T-helper 1 cell treated with Interleukin-12 subunit alpha and Interleukin-12 subunit beta and Interleukin-4 antibody, amounts not matched to agents 30 μg/mL and 1 μg/mL, for 36 hours (primary cell): ENCODE measurements at regions not wholly inside any gene's neighbourhood (a gene's known extent, or its start where the extent isn't known, plus 50 kb on each side); places are given as distances from the start of the nearest gene placed in this dataset.

Experiments used
- H3K27ac Mint-ChIP-seq: one replicate; pipeline ENCODE4 v1.8.0; 2021; ENCODE audit warnings: mild to moderate bottlenecking, mixed read lengths
- H3K27me3 Mint-ChIP-seq: one replicate; pipeline ENCODE4 v1.8.0; 2021; ENCODE audit warnings: low read depth, mixed read lengths
- H3K36me3 Mint-ChIP-seq: one replicate; pipeline ENCODE4 v1.8.0; 2021; ENCODE audit warnings: low read depth, mixed read lengths
- H3K4me1 Mint-ChIP-seq: one replicate; pipeline ENCODE4 v1.8.0; 2021; ENCODE audit warnings: low read depth, mixed read lengths
- H3K4me3 Mint-ChIP-seq: one replicate; pipeline ENCODE4 v1.8.0; 2021; ENCODE audit warnings: mild to moderate bottlenecking, moderate library complexity, mixed read lengths
- H3K9me3 Mint-ChIP-seq: one replicate; pipeline ENCODE4 v1.8.0; 2021; ENCODE audit warnings: mixed read lengths

GRCh38 chr7:106176414-106177299, 64.5 kb upstream of the SYPL1 start:
- peaks cover 5% of the 10 kb centered on the region for H3K4me1 Mint-ChIP-seq
- no peak overlapping the region for H3K27ac Mint-ChIP-seq
- no peaks in the 10 kb centered on the region for H3K9me3 Mint-ChIP-seq
- no peaks in the 10 kb centered on the region for H3K36me3 Mint-ChIP-seq
- H3K4me3 Mint-ChIP-seq: no peak overlapping the region
- peaks cover 23% of the 10 kb centered on the region for H3K27me3 Mint-ChIP-seq

GRCh38 chr7:106175507-106175906, 63.4 kb upstream of the SYPL1 start:
- no peak overlapping the region for H3K27ac Mint-ChIP-seq

GRCh38 chr7:106170651-106171050, 58.5 kb upstream of the SYPL1 start:
- no peaks in the 10 kb centered on the region for H3K9me3 Mint-ChIP-seq
- H3K4me1 Mint-ChIP-seq: no peaks in the 10 kb centered on the region
- no peaks in the 10 kb centered on the region for H3K36me3 Mint-ChIP-seq
- no peak overlapping the region for H3K27ac Mint-ChIP-seq
- H3K27me3 Mint-ChIP-seq: peaks cover 25% of the 10 kb centered on the region
- no peak overlapping the region for H3K4me3 Mint-ChIP-seq

More at GRCh38 chr7:106175507-106175906, 63.4 kb upstream of the SYPL1 start:
- Mint-ChIP-seq H3K4me1 (peaks cover 5% of the 10 kb centered on the region), H3K9me3 (no peaks in the 10 kb centered on the region), H3K27me3 (peaks cover 23% of the 10 kb centered on the region), H3K4me3 (no peak overlapping the region), H3K36me3 (no peaks in the 10 kb centered on the region)

GRCh38 chr7:106169821-106170610, 57.9 kb upstream of the SYPL1 start:
- H3K36me3 Mint-ChIP-seq: no peaks in the 10 kb centered on the region

GRCh38 chr7:106167439-106168136, 55.5 kb upstream of the SYPL1 start:
- Mint-ChIP-seq H3K27ac (no peak overlapping the region), H3K4me3 (no peak overlapping the region), H3K27me3 (peaks cover 20% of the 10 kb centered on the region), H3K36me3 (no peaks in the 10 kb centered on the region), H3K4me1 (no peaks in the 10 kb centered on the region), H3K9me3 (peaks cover 9% of the 10 kb centered on the region)

More at GRCh38 chr7:106169821-106170610, 57.9 kb upstream of the SYPL1 start:
- peaks cover 22% of the 10 kb centered on the region for H3K27me3 Mint-ChIP-seq
- no peak overlapping the region for H3K27ac Mint-ChIP-seq
- no peaks in the 10 kb centered on the region for H3K9me3 Mint-ChIP-seq
- H3K4me3 Mint-ChIP-seq: no peak overlapping the region
- H3K4me1 Mint-ChIP-seq: no peaks in the 10 kb centered on the region

GRCh38 chr7:106166651-106167342, 54.7 kb upstream of the SYPL1 start:
- Mint-ChIP-seq H3K4me3 (no peak overlapping the region), H3K27me3 (peaks cover 20% of the 10 kb centered on the region), H3K27ac (no peak overlapping the region), H3K36me3 (no peaks in the 10 kb centered on the region), H3K4me1 (no peaks in the 10 kb centered on the region), H3K9me3 (peaks cover 9% of the 10 kb centered on the region)

- H3K36me3 Mint-ChIP-seq: no peaks in the 10 kb centered on the region
- peaks cover 9% of the 10 kb centered on the region for H3K9me3 Mint-ChIP-seq
- peaks cover 26% of the 10 kb centered on the region for H3K27me3 Mint-ChIP-seq
- no peak overlapping the region for H3K27ac Mint-ChIP-seq
- H3K4me3 Mint-ChIP-seq: no peak overlapping the region
- H3K4me1 Mint-ChIP-seq: no peaks in the 10 kb centered on the region
Observed at GRCh38 chr7:106165337-106165736, 53.2 kb upstream of the SYPL1 start.

GRCh38 chr7:106163257-106163656, 51.1 kb upstream of the SYPL1 start:
- Mint-ChIP-seq H3K27ac (no peak overlapping the region), H3K4me1 (no peaks in the 10 kb centered on the region), H3K9me3 (peaks cover 9% of the 10 kb centered on the region), H3K4me3 (no peak overlapping the region), H3K36me3 (no peaks in the 10 kb centered on the region), H3K27me3 (peaks cover 41% of the 10 kb centered on the region)
